ENCODE measurements at regions not wholly inside any gene's neighbourhood (a gene's known extent, or its start where the extent isn't known, plus 50 kb on each side); places are given as distances from the start of the nearest gene placed in this dataset.

DNA sequence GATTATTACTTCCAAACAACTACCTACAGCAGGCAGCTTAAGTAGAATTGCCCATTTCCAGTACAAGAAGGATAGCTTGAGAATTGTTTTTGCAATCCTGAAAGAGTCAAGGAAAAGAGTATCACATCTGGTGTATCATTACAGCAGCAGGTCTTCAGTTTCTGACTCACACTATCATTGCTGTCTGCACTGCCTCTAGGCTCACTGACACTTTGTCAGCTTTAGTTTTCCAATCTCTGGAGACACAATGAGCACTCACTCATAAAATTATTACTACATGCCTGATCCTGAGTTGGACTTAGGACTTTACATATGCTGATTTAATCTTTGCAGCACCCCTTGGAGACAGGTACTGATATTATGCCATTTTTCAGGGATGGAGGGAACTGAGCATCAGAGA lies 244.6 kb upstream of the BOD1L1 start:
- no peak overlapping the region for H3K56ac ChIP-seq (ENCODE audit: insufficient read length, low read depth, low read length)

More for the DNA sequence above, 244.6 kb upstream of the BOD1L1 start:
- Histone ChIP-seq H4K20me1 (ENCODE audit: control insufficient read depth, insufficient read depth, insufficient read length) (no peaks in the 10 kb centered on the region), H2BK12ac (ENCODE audit: insufficient read length, low read depth, low read length) (no peak overlapping the region), H3K18ac (ENCODE audit: insufficient read length, low read depth, low read length) (no peak overlapping the region), H3K9ac (ENCODE audit: extremely low read depth, insufficient read length, low read length) (no peak overlapping the region), H3K9me3 (ENCODE audit: control insufficient read depth, low read depth, low read length) (no peaks in the 10 kb centered on the region), H2BK15ac (ENCODE audit: low read depth, low read length) (no peak overlapping the region), H3K4me2 (ENCODE audit: insufficient read depth, insufficient read length, low read length) (no peak overlapping the region), H3K4me1 (ENCODE audit: insufficient read depth, low read length) (no peaks in the 10 kb centered on the region), H3K23ac (ENCODE audit: insufficient read length, low read depth, low read length) (no peak overlapping the region), H2AK5ac (ENCODE audit: insufficient read length, low read length) (no peak overlapping the region), H2BK20ac (ENCODE audit: low read depth, low read length, poor library complexity, severe bottlenecking) (no peak overlapping the region), H4K91ac (ENCODE audit: insufficient read length, low read depth, low read length) (no peak overlapping the region), H2BK120ac (ENCODE audit: low read depth, low read length, poor library complexity, severe bottlenecking) (no peak overlapping the region), H4K8ac (replicated peaks; ENCODE audit: insufficient read length, low read depth, low read length) (no peak overlapping the region), H3K4ac (ENCODE audit: low read depth, low read length) (no peak overlapping the region), H4K5ac (ENCODE audit: insufficient read length, low read depth, low read length) (no peak overlapping the region), H3K23me2 (ENCODE audit: insufficient read length, low read depth, low read length, poor library complexity, severe bottlenecking) (no peaks in the 10 kb centered on the region), H3K79me2 (ENCODE audit: insufficient read depth, low read length) (no peaks in the 10 kb centered on the region), H2AFZ (ENCODE audit: low read length) (no peak overlapping the region), H3K27me3 (ENCODE audit: insufficient read depth, low read length) (no peaks in the 10 kb centered on the region), H3K79me1 (ENCODE audit: insufficient read depth, low read depth, low read length, poor library complexity, severe bottlenecking) (no peaks in the 10 kb centered on the region), H2BK5ac (ENCODE audit: insufficient read length, low read length) (no peak overlapping the region), H3T11ph (ENCODE audit: low read length) (no peak overlapping the region), H3K27ac (ENCODE audit: insufficient read length, low read depth, low read length) (no peak overlapping the region), H3K14ac (ENCODE audit: insufficient read depth, low read length) (no peak overlapping the region)
- TF ChIP-seq, protein P1, sequence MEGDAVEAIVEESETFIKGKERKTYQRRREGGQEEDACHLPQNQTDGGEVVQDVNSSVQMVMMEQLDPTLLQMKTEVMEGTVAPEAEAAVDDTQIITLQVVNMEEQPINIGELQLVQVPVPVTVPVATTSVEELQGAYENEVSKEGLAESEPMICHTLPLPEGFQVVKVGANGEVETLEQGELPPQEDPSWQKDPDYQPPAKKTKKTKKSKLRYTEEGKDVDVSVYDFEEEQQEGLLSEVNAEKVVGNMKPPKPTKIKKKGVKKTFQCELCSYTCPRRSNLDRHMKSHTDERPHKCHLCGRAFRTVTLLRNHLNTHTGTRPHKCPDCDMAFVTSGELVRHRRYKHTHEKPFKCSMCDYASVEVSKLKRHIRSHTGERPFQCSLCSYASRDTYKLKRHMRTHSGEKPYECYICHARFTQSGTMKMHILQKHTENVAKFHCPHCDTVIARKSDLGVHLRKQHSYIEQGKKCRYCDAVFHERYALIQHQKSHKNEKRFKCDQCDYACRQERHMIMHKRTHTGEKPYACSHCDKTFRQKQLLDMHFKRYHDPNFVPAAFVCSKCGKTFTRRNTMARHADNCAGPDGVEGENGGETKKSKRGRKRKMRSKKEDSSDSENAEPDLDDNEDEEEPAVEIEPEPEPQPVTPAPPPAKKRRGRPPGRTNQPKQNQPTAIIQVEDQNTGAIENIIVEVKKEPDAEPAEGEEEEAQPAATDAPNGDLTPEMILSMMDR (conservative IDR thresholded peaks at IDR 0.05) = no peak
- no peaks in the 10 kb centered on the region for H3K27me3 Mint-ChIP-seq (ENCODE audit: low read depth)
- no peak overlapping the region for H3K4me3 Mint-ChIP-seq
- no peak for DNase-seq
- H3K9me3 Mint-ChIP-seq = no peaks in the 10 kb centered on the region
- no peaks in the 10 kb centered on the region; a peak in 1 of 7 replicates for H3K36me3 Mint-ChIP-seq (ENCODE audit: insufficient read depth in 1 of 3, low read depth in 3 of 3)
- no peak overlapping the region for H3K27ac Mint-ChIP-seq
- H3K4me1 Mint-ChIP-seq = peaks cover 5% of the 10 kb centered on the region in 2 experiments; a peak in 3 of 4 replicates

Data from H9 (cell line).